ENCODE measurements at regions not wholly inside any gene's neighbourhood (a gene's known extent, or its start where the extent isn't known, plus 50 kb on each side); places are given as distances from the start of the nearest gene placed in this dataset.

DNA sequence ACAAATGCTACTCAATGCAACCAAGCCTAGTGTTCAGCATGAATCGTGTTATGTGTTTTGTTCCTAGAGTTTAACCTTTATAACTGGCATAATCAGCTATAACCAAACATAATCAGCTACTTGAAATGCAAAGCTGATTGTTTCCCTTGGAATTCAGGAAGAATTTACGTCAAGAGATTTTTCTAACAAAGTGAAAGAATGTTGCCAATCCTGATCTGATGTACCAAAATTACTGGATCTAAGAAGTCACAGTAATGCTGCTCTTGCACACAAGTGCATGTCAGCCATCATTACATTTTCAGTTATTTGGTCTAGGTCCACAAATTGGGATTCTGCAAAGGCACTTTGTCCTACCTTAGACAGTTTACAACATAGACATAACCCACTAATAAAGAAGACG lies 662.3 kb upstream of the SEMA6A start:
- TF ChIP-seq, protein P1, sequence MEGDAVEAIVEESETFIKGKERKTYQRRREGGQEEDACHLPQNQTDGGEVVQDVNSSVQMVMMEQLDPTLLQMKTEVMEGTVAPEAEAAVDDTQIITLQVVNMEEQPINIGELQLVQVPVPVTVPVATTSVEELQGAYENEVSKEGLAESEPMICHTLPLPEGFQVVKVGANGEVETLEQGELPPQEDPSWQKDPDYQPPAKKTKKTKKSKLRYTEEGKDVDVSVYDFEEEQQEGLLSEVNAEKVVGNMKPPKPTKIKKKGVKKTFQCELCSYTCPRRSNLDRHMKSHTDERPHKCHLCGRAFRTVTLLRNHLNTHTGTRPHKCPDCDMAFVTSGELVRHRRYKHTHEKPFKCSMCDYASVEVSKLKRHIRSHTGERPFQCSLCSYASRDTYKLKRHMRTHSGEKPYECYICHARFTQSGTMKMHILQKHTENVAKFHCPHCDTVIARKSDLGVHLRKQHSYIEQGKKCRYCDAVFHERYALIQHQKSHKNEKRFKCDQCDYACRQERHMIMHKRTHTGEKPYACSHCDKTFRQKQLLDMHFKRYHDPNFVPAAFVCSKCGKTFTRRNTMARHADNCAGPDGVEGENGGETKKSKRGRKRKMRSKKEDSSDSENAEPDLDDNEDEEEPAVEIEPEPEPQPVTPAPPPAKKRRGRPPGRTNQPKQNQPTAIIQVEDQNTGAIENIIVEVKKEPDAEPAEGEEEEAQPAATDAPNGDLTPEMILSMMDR (IDR thresholded peaks at IDR 0.05) = no peak
- TF ChIP-seq EP300 (IDR thresholded peaks at IDR 0.05) = no peak
